B cell (primary cell): ENCODE measurements at regions not wholly inside any gene's neighbourhood (a gene's known extent, or its start where the extent isn't known, plus 50 kb on each side); places are given as distances from the start of the nearest gene placed in this dataset.

Experiments used
- CTCF ChIP-seq: fragments of 200-600 bp; IDR thresholded peaks from one replicate; pipeline ENCODE4 v1.8.0; 2022; ENCODE audit warnings: antibody characterized with exemption, mild to moderate bottlenecking
- EZH2 ChIP-seq: IDR thresholded peaks from 2 replicates; pipeline ENCODE4 v1.6.1; 2012; ENCODE audit warnings: borderline replicate concordance, low read depth, mild to moderate bottlenecking, moderate library complexity, low read length; ENCODE audit not compliant: insufficient read depth, poor library complexity, severe bottlenecking

DNA sequence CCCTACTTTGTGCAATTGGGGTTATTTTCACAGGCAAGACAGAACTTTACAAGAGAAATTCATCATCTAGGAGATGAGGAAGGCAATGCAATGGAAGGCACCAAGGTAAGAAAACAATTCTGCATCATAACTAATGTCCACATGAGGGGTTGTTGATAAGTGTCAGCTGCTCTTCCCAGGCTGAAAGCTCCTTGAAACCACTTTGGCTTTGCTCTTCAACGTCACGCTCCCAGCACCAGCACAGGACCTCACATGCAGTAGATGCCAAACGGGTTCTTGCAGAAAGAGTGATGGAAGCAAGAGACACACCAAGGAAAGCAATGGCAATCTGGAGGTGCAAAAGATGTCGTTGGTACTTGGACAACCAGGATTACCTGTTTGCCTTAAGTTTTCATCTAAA lies 485.5 kb downstream of the BCL11B start:
- TF ChIP-seq CTCF (no peak), EZH2 (no peak)
